ENCODE measurements at regions not wholly inside any gene's neighbourhood (a gene's known extent, or its start where the extent isn't known, plus 50 kb on each side); places are given as distances from the start of the nearest gene placed in this dataset.

DNA sequence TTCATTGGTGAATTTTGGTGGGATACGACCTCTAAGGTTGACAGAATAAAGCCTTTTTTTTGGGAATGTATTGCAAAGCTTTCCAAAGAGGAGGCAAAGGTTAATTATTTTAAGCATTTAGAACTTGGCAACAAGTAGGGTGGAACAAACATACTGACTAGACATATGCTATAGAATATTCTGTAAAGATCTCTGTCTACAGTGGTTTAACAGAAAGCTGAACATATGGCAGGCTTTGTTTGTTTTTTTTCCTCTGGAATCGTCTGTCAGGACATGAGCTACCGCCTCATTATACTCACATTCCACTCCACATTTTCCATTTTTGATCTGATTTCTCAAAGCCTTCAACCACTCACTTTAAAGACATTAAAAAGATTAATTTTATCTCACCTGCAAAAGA is 153.4 kb upstream of the PELI2 start:
- no peaks in the 10 kb centered on the region for H3K9me3 ChIP-seq (ENCODE audit: control insufficient read depth, insufficient read depth, low read depth, low read length)
- H3K4me2 ChIP-seq (ENCODE audit: extremely low read depth, insufficient read depth, low read length), result no peak overlapping the region
- H3K9ac ChIP-seq (ENCODE audit: insufficient read depth, low read length), result no peak overlapping the region
- peaks cover 2% of the 10 kb centered on the region for H3K27me3 ChIP-seq (ENCODE audit: control insufficient read depth, insufficient read depth, low read length)
- no peak overlapping the region for H2AFZ ChIP-seq (ENCODE audit: low read length)
- no peaks in the 10 kb centered on the region for H3K36me3 ChIP-seq (ENCODE audit: control insufficient read depth, insufficient read depth, low read length)
- H3K4me3 ChIP-seq (replicated peaks in 1 of 4; ENCODE audit: control extremely low read depth in 1 of 4, insufficient read depth in 1 of 4, low read depth in 3 of 4, low read length in 4 of 4), result no peak overlapping the region
- no peak overlapping the region for H3K27ac ChIP-seq (ENCODE audit: insufficient read depth, low read length)
- no peaks in the 10 kb centered on the region for H3K4me1 ChIP-seq (ENCODE audit: control insufficient read depth, extremely low read depth, insufficient read depth, low read length)
- no peaks in the 10 kb centered on the region for H3K79me2 ChIP-seq (ENCODE audit: control insufficient read depth, insufficient read depth, low read length)
- no peak for DNase-seq (ENCODE audit: low read depth in 2 of 2)
- H4K20me1 ChIP-seq (ENCODE audit: control insufficient read depth, extremely low read depth, insufficient read depth, low read length), result no peaks in the 10 kb centered on the region
- TF ChIP-seq, protein P1, sequence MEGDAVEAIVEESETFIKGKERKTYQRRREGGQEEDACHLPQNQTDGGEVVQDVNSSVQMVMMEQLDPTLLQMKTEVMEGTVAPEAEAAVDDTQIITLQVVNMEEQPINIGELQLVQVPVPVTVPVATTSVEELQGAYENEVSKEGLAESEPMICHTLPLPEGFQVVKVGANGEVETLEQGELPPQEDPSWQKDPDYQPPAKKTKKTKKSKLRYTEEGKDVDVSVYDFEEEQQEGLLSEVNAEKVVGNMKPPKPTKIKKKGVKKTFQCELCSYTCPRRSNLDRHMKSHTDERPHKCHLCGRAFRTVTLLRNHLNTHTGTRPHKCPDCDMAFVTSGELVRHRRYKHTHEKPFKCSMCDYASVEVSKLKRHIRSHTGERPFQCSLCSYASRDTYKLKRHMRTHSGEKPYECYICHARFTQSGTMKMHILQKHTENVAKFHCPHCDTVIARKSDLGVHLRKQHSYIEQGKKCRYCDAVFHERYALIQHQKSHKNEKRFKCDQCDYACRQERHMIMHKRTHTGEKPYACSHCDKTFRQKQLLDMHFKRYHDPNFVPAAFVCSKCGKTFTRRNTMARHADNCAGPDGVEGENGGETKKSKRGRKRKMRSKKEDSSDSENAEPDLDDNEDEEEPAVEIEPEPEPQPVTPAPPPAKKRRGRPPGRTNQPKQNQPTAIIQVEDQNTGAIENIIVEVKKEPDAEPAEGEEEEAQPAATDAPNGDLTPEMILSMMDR (conservative IDR thresholded peaks at IDR 0.05 in 1 of 2, IDR thresholded peaks at IDR 0.05 in 1 of 2; ENCODE audit: low read depth in 1 of 2, low read length in 2 of 2), result no peak
- no peak for TF ChIP-seq EZH2 (IDR thresholded peaks at IDR 0.05; ENCODE audit: low read length, missing control alignments)

DNA sequence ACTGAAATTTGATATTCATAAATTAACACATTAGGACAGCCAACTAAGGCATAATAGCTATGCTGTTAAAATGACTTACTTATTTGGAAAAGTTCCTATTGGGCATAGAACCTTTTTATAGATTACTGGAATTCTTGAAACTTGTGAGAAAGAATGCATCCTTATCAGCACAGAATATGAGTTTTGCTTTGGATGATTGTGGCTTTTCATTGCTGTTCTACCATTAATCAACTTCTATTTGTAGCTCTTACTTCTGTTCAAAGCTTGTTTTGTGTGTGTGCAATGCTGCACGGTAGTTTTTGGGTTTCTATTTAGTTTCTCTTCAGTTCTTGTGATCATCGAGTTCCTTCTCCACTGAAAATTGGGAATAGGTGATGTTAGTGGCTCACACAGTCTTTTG is 152.4 kb upstream of the PELI2 start:
- peaks cover 2% of the 10 kb centered on the region for H3K27me3 ChIP-seq (ENCODE audit: control insufficient read depth, insufficient read depth, low read length)
- no peaks in the 10 kb centered on the region for H3K9me3 ChIP-seq (ENCODE audit: control insufficient read depth, insufficient read depth, low read depth, low read length)
- H3K9ac ChIP-seq (ENCODE audit: insufficient read depth, low read length), result no peak overlapping the region
- no peaks in the 10 kb centered on the region for H3K79me2 ChIP-seq (ENCODE audit: control insufficient read depth, insufficient read depth, low read length)
- TF ChIP-seq, protein P1 (conservative IDR thresholded peaks at IDR 0.05 in 1 of 2, IDR thresholded peaks at IDR 0.05 in 1 of 2; ENCODE audit: low read depth in 1 of 2, low read length in 2 of 2), result no peak
- no peak for TF ChIP-seq EZH2 (IDR thresholded peaks at IDR 0.05; ENCODE audit: low read length, missing control alignments)
- H3K27ac ChIP-seq (ENCODE audit: insufficient read depth, low read length), result no peak overlapping the region
- H4K20me1 ChIP-seq (ENCODE audit: control insufficient read depth, extremely low read depth, insufficient read depth, low read length), result no peaks in the 10 kb centered on the region
- no peaks in the 10 kb centered on the region for H3K36me3 ChIP-seq (ENCODE audit: control insufficient read depth, insufficient read depth, low read length)
- H2AFZ ChIP-seq (ENCODE audit: low read length), result no peak overlapping the region
- peak in 1 of 2 donors; percentile 86 for DNase-seq (ENCODE audit: low read depth in 2 of 2)
- no peak overlapping the region for H3K4me3 ChIP-seq (replicated peaks in 1 of 4; ENCODE audit: control extremely low read depth in 1 of 4, insufficient read depth in 1 of 4, low read depth in 3 of 4, low read length in 4 of 4)
- no peak overlapping the region for H3K4me2 ChIP-seq (ENCODE audit: extremely low read depth, insufficient read depth, low read length)
- H3K4me1 ChIP-seq (ENCODE audit: control insufficient read depth, extremely low read depth, insufficient read depth, low read length), result no peaks in the 10 kb centered on the region

DNA sequence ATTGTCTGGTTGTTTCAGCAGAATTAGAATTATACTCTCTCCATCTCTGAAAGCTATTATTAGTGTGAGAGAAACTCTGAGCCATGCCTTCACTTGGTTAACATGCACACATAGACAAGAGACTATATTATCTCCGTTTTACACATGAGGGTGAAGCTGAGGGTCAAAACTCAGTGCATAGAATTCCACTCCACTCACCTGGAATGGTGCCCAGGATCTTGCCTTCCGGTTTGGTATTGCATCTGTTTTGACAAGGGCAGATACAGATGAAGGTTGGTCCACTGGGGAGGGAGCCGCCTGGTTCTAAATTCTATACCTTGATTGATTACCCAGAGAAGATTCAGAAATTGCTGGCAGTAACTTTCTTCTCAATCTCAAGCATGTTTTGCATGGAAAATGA is 149.5 kb upstream of the PELI2 start:
- DNase-seq (ENCODE audit: low read depth in 2 of 2), result peak in 1 of 2 donors; percentile 49
- H3K9me3 ChIP-seq (ENCODE audit: control insufficient read depth, insufficient read depth, low read depth, low read length), result no peaks in the 10 kb centered on the region

More for the DNA sequence above, 149.5 kb upstream of the PELI2 start:
- peaks cover 2% of the 10 kb centered on the region for H3K27me3 ChIP-seq (ENCODE audit: control insufficient read depth, insufficient read depth, low read length)
- H4K20me1 ChIP-seq (ENCODE audit: control insufficient read depth, extremely low read depth, insufficient read depth, low read length), result no peaks in the 10 kb centered on the region
- no peak overlapping the region for H3K4me2 ChIP-seq (ENCODE audit: extremely low read depth, insufficient read depth, low read length)
- no peaks in the 10 kb centered on the region for H3K36me3 ChIP-seq (ENCODE audit: control insufficient read depth, insufficient read depth, low read length)
- H3K79me2 ChIP-seq (ENCODE audit: control insufficient read depth, insufficient read depth, low read length), result no peaks in the 10 kb centered on the region
- TF ChIP-seq EZH2 (IDR thresholded peaks at IDR 0.05; ENCODE audit: low read length, missing control alignments), result no peak
- TF ChIP-seq, protein P1 (conservative IDR thresholded peaks at IDR 0.05 in 1 of 2, IDR thresholded peaks at IDR 0.05 in 1 of 2; ENCODE audit: low read depth in 1 of 2, low read length in 2 of 2), result no peak
- no peak overlapping the region for H3K27ac ChIP-seq (ENCODE audit: insufficient read depth, low read length)
- no peak overlapping the region for H3K4me3 ChIP-seq (replicated peaks in 1 of 4; ENCODE audit: control extremely low read depth in 1 of 4, insufficient read depth in 1 of 4, low read depth in 3 of 4, low read length in 4 of 4)
- no peak overlapping the region for H2AFZ ChIP-seq (ENCODE audit: low read length)
- H3K4me1 ChIP-seq (ENCODE audit: control insufficient read depth, extremely low read depth, insufficient read depth, low read length), result no peaks in the 10 kb centered on the region
- no peak overlapping the region for H3K9ac ChIP-seq (ENCODE audit: insufficient read depth, low read length)
